Left ventricle myocardium inferior (tissue), 1 donor: ENCODE measurements at regions not wholly inside any gene's neighbourhood (a gene's known extent, or its start where the extent isn't known, plus 50 kb on each side); places are given as distances from the start of the nearest gene placed in this dataset.
"Not testable (repeated sequence)": the region's sequence is repeated elsewhere in the genome, so short reads cannot be mapped to it uniquely, and the experiment has no call there.

ENCODE experiments used
- DNase-seq: peaks from one replicate; pipeline ENCODE4 v3.0.0-alpha.2; 2020
- H3K27ac ChIP-seq: fragments of 200-600 bp; replicated peaks from 2 replicates; pipeline ENCODE4 v1.8.0; 2021
- H3K27me3 ChIP-seq: fragments of 200-600 bp; 2 replicates; pipeline ENCODE4 v1.8.0; 2021; ENCODE audit warnings: low read depth
- H3K36me3 ChIP-seq: fragments of 200-600 bp; 2 replicates; pipeline ENCODE4 v1.8.0; 2021
- H3K4me1 ChIP-seq: fragments of 200-600 bp; 2 replicates; pipeline ENCODE4 v1.8.0; 2021
- H3K4me3 ChIP-seq: fragments of 200-600 bp; 2 replicates; pipeline ENCODE4 v1.8.0; 2021; ENCODE audit warnings: mild to moderate bottlenecking, moderate library complexity
- H3K9me3 ChIP-seq: fragments of 200-600 bp; replicated peaks from 2 replicates; pipeline ENCODE4 v1.8.0; 2021
- intact Hi-C: fragments of 100-400 bp; cut with micrococcal nuclease; formaldehyde crosslinking; loops from one replicate; pipeline ENCODE4 v1.11.0; 2022
- TF ChIP-seq, protein P1 (sequence below): fragments of 200-600 bp; IDR thresholded peaks from 2 replicates; pipeline ENCODE4 v1.8.0; 2021; ENCODE audit warnings: antibody characterized with exemption, mild to moderate bottlenecking, borderline replicate concordance
- donor health status: DM: no; HTN: yes; CAD: no; lungs with severe emphysema.

DNA sequence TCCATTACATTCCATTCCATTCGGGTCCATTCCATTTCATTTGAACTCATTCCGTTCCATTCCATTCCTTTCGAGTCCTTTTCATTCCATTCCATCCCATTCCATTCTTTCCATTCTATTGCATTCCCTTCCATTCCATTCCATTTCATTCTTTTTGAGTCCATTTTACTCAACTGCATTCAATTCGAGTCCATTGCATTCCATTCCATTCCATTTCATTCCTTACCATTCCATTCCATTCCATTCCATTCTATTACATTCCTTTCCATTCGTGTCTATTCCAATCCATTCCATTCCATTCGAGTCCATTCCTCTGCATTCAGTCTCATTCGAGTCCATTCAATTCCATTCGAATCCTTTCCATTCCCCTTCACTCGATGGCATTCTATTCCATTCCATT lies 1128.8 kb downstream of the RPIA start:
- intact Hi-C loops: no loop called here
- TF ChIP-seq, protein P1, sequence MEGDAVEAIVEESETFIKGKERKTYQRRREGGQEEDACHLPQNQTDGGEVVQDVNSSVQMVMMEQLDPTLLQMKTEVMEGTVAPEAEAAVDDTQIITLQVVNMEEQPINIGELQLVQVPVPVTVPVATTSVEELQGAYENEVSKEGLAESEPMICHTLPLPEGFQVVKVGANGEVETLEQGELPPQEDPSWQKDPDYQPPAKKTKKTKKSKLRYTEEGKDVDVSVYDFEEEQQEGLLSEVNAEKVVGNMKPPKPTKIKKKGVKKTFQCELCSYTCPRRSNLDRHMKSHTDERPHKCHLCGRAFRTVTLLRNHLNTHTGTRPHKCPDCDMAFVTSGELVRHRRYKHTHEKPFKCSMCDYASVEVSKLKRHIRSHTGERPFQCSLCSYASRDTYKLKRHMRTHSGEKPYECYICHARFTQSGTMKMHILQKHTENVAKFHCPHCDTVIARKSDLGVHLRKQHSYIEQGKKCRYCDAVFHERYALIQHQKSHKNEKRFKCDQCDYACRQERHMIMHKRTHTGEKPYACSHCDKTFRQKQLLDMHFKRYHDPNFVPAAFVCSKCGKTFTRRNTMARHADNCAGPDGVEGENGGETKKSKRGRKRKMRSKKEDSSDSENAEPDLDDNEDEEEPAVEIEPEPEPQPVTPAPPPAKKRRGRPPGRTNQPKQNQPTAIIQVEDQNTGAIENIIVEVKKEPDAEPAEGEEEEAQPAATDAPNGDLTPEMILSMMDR: no peak
- Histone ChIP-seq H3K27ac (no peak overlapping the region), H3K4me3 (no peak overlapping the region), H3K27me3 (no peaks in the 10 kb centered on the region), H3K4me1 (no peaks in the 10 kb centered on the region), H3K36me3 (no peaks in the 10 kb centered on the region), H3K9me3 (no peaks in the 10 kb centered on the region)
- DNase-seq: no peak

DNA sequence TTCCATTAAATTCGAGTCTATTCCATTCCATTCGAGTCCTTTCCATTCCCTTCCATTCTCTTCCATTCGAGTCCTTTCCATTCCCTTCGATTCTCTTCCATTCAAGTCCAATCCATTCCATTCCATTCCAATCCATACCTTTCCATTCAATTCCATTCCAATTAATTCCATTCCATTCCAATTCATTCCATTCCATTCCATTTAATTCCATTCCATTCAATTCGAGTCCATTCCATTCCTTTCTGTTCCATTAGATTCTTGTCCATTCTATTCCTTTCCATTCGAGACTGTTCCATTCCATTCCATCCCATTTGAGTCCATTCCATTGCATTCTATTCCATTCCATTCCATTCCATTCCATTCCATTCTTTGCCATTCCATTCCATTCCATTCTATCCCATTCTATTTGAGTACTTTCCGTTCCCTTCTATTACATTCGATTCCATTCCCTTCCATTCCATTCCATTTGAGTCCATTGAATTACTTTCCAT lies 1130.0 kb downstream of the RPIA start:
- TF ChIP-seq, protein P1: no peak
- Histone ChIP-seq H3K4me3 (no peak overlapping the region), H3K4me1 (no peaks in the 10 kb centered on the region), H3K27me3 (no peaks in the 10 kb centered on the region), H3K36me3 (no peaks in the 10 kb centered on the region), H3K9me3 (no peaks in the 10 kb centered on the region), H3K27ac (no peak overlapping the region)
- DNase-seq: no peak
- intact Hi-C loops: no loop called here

DNA sequence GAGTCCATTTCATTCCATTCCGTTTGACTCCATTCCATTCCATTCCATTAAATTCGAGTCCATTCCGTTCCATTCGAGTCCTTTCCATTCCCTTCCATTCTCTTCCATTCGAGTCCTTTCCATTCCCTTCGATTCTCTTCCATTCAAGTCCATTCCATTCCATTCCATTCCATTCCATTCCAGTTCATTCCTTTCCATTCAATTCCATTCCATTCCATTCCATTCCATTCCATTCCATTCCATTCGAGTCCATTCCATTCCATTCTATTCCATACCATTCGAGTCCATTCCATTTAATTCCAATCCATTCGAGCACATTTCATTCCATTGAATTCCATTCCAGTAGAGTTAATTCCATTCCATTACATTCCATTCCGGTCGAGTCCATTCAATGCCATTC lies 1130.9 kb downstream of the RPIA start:
- H3K27me3 ChIP-seq, H3K4me1 ChIP-seq, intact Hi-C loops, H3K9me3 ChIP-seq, DNase-seq, H3K36me3 ChIP-seq, H3K4me3 ChIP-seq, H3K27ac ChIP-seq: not testable (repeated sequence)

DNA sequence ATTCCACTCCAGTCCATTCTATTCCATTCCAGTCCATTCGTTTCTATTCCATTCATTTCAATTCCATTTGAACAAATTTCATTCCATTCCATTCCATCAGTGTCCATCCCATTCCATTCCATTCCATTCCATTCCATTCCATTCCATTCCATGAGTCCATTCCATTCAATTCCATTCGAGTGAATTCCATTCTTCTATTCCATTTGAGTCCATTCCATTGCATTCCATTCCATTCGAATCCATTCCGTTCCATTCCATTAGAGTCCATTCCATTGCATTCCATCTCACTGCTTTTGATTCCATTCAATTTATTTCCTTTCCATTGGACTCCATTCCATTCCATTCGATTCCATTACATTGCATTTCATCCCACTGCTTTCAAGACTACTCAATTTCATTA lies 1132.1 kb downstream of the RPIA start:
- Histone ChIP-seq H3K27ac (no peak overlapping the region), H3K9me3 (no peaks in the 10 kb centered on the region), H3K4me1 (no peaks in the 10 kb centered on the region), H3K27me3 (no peaks in the 10 kb centered on the region), H3K4me3 (no peak overlapping the region), H3K36me3 (no peaks in the 10 kb centered on the region)
- DNase-seq: no peak
- TF ChIP-seq, protein P1: no peak
- intact Hi-C loops: no loop called here

DNA sequence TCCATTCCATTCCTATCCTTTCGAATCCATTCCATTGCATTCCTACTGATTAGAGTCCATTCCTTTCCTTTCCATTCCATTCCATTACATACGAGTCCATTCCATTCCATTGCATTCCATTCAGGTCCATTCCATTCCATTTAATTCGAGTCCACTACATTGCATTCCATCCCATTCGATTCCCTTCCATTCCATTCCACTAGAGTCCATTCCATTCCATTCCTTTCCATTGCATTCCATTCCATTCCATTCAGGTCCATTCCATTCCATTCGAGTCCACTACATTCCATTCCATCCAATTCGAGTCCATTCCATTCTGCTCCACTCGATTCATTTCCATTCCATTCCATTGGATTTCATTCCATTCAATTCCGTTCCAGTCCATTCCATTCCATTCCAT lies 1133.6 kb downstream of the RPIA start:
- Histone ChIP-seq H3K27me3 (no peaks in the 10 kb centered on the region), H3K4me1 (no peaks in the 10 kb centered on the region), H3K27ac (no peak overlapping the region), H3K9me3 (no peaks in the 10 kb centered on the region), H3K4me3 (no peak overlapping the region), H3K36me3 (no peaks in the 10 kb centered on the region)
- TF ChIP-seq, protein P1: no peak
- intact Hi-C loops: no loop called here
- no peak for DNase-seq

DNA sequence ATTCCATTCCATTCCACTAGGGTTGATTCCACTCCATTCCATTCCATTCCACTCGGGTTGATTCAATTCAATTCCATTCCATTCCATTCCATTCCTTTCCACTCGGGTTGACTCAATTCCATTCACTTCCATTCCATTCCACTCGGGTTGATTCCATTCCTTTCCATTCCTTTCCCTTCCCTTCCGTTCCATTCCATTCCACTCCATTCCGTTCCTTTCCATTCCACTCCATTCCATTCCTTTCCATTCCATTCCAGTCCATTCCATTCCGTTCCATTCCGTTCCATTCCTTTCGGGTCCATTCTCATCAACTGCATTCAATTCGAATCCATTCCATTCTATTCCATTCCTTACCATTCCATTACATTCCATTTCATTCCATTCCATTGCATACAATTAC lies 1135.3 kb downstream of the RPIA start:
- H3K27me3 ChIP-seq, H3K27ac ChIP-seq, DNase-seq, H3K9me3 ChIP-seq, H3K4me1 ChIP-seq, H3K36me3 ChIP-seq, H3K4me3 ChIP-seq, intact Hi-C loops: not testable (repeated sequence)

DNA sequence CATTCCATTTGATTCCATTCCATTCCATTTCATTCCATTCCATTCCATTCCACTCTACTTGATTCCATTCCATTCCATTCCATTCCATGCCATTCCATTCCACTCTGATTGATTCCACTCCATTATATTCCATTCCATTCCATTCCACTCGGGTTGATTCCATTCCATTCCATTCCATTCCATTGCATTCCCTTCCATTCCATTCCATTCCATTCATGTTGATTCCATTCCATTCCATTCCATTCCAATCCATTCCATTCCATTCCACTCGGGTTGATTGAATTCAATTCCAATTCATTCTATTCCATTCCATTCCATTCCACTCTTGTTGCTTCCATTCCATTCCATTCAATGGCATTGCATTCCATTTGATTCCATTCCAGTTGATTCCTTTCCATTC lies 1136.4 kb downstream of the RPIA start:
- H3K27me3 ChIP-seq, H3K27ac ChIP-seq, H3K4me1 ChIP-seq, H3K36me3 ChIP-seq, H3K4me3 ChIP-seq, intact Hi-C loops, DNase-seq, H3K9me3 ChIP-seq: not testable (repeated sequence)

DNA sequence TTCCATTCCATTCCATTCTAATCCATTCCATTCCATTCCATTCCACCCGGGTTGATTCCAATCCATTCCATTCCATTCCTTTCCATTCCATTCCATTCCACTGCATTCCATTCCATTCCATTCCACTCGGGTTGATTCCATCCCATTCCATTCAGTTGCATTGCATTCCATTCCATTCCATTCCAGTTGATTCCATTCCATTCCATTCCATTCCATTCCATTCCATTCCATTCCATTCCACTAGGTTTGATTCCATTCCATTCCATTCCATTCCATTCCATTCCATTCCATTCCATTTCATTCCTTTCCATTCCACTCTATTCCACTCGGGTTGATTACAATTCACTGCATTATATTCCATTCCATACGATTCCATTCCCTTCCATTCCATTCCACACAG lies 1136.9 kb downstream of the RPIA start:
- DNase-seq, intact Hi-C loops, H3K4me1 ChIP-seq, H3K36me3 ChIP-seq, H3K27me3 ChIP-seq, H3K9me3 ChIP-seq, H3K27ac ChIP-seq, H3K4me3 ChIP-seq: not testable (repeated sequence)

DNA sequence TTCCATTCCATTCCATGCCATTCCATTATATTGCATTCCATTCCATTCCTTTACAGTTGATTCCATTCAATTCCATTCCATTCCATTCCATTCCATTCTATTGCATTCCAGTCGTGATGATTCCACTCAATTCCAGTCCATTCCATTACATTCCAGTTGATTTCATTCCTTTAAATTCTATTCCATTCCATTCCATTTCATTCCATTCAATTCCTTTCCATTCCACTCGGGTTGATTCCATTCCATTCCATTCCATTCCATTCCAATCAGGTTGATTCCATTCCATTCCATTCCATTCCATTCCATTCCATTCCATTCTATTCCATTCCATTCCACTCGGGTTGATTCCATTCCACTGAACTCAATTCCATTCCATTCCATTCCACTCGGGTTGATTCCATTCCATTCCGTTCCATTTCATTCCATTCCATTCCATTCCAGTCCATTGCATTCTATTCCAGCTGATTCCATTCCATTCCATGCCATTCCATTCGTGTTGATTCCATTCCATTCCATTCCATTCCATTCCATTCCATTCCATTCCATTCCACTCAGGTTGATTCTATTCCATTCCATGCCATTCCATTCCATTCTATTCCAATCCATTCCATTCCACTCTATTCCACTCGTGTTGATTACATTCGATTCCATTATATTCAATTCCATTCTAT lies 1137.6 kb downstream of the RPIA start:
- DNase-seq, H3K27ac ChIP-seq, H3K4me1 ChIP-seq, intact Hi-C loops, H3K27me3 ChIP-seq, H3K4me3 ChIP-seq, H3K36me3 ChIP-seq, H3K9me3 ChIP-seq: not testable (repeated sequence)
